Uterus (tissue), 2 donors: ENCODE measurements at regions not wholly inside any gene's neighbourhood (a gene's known extent, or its start where the extent isn't known, plus 50 kb on each side); places are given as distances from the start of the nearest gene placed in this dataset.

Experiments used
- POLR2A ChIP-seq, 2 donors: fragments of 450-650 bp; IDR thresholded peaks; one replicate each; pipeline ENCODE4 v1.6.1; 2016; ENCODE audit warnings: antibody characterized with exemption in 2 of 2, mild to moderate bottlenecking in 1 of 2, moderate library complexity in 1 of 2
- TF ChIP-seq, protein P1 (sequence below), 4 experiments: fragments of 200-600 bp in 2 of 4; fragments of 450-650 bp in 2 of 4; sonication (generic) in 2 of 4; IDR thresholded peaks; one replicate each; pipeline ENCODE4 v1.5.1; 2016 to 2019; ENCODE audit warnings: antibody characterized with exemption in 4 of 4, mild to moderate bottlenecking in 2 of 4, moderate library complexity in 1 of 4

GRCh38 chr1:183716286-183716685 lies 63.2 kb upstream of the APOBEC4 start:
- TF ChIP-seq, protein P1, sequence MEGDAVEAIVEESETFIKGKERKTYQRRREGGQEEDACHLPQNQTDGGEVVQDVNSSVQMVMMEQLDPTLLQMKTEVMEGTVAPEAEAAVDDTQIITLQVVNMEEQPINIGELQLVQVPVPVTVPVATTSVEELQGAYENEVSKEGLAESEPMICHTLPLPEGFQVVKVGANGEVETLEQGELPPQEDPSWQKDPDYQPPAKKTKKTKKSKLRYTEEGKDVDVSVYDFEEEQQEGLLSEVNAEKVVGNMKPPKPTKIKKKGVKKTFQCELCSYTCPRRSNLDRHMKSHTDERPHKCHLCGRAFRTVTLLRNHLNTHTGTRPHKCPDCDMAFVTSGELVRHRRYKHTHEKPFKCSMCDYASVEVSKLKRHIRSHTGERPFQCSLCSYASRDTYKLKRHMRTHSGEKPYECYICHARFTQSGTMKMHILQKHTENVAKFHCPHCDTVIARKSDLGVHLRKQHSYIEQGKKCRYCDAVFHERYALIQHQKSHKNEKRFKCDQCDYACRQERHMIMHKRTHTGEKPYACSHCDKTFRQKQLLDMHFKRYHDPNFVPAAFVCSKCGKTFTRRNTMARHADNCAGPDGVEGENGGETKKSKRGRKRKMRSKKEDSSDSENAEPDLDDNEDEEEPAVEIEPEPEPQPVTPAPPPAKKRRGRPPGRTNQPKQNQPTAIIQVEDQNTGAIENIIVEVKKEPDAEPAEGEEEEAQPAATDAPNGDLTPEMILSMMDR (IDR thresholded peaks at IDR 0.05): no peak
- no peak for TF ChIP-seq POLR2A (IDR thresholded peaks at IDR 0.05)
